ENCODE measurements at regions not wholly inside any gene's neighbourhood (a gene's known extent, or its start where the extent isn't known, plus 50 kb on each side); places are given as distances from the start of the nearest gene placed in this dataset.
"Not testable (repeated sequence)": the region's sequence is repeated elsewhere in the genome, so short reads cannot be mapped to it uniquely, and the experiment has no call there.

- DNase-seq (ENCODE audit: low read depth): no peak
- H3K4me3 ChIP-seq (ENCODE audit: low read depth, low read length): no peak overlapping the region
- TF ChIP-seq CTCF (IDR thresholded peaks at IDR 0.05; ENCODE audit: insufficient read depth, low read depth, low read length, missing control alignments): no peak
Observed at GRCh38 chr10:35819736-35820135, 177.6 kb upstream of the FZD8 start.

GRCh38 chr10:35819011-35819410, 176.9 kb upstream of the FZD8 start:
- DNase-seq (ENCODE audit: low read depth): no peak
- H3K4me3 ChIP-seq (ENCODE audit: low read depth, low read length): no peak overlapping the region
- no peak for TF ChIP-seq CTCF (IDR thresholded peaks at IDR 0.05; ENCODE audit: insufficient read depth, low read depth, low read length, missing control alignments)

GRCh38 chr10:35817109-35817508, 175.0 kb upstream of the FZD8 start:
- H3K4me3 ChIP-seq (ENCODE audit: low read depth, low read length); DNase-seq (ENCODE audit: low read depth): not testable (repeated sequence)

GRCh38 chr10:35813219-35813618, 171.1 kb upstream of the FZD8 start:
- H3K4me3 ChIP-seq (ENCODE audit: low read depth, low read length): no peak overlapping the region
- TF ChIP-seq CTCF (IDR thresholded peaks at IDR 0.05; ENCODE audit: insufficient read depth, low read depth, low read length, missing control alignments): no peak

GRCh38 chr10:35808344-35808743, 166.2 kb upstream of the FZD8 start:
- no peak for DNase-seq (ENCODE audit: low read depth)
- TF ChIP-seq CTCF (IDR thresholded peaks at IDR 0.05; ENCODE audit: insufficient read depth, low read depth, low read length, missing control alignments): no peak
- H3K4me3 ChIP-seq (ENCODE audit: low read depth, low read length): no peak overlapping the region

More at GRCh38 chr10:35813219-35813618, 171.1 kb upstream of the FZD8 start:
- no peak for DNase-seq (ENCODE audit: low read depth)

- H3K4me3 ChIP-seq (ENCODE audit: low read depth, low read length): no peak overlapping the region
- DNase-seq (ENCODE audit: low read depth): no peak
- no peak for TF ChIP-seq CTCF (IDR thresholded peaks at IDR 0.05; ENCODE audit: insufficient read depth, low read depth, low read length, missing control alignments)
Observed at GRCh38 chr10:35803046-35803445, 160.9 kb upstream of the FZD8 start.

GRCh38 chr10:35797187-35797586, 155.1 kb upstream of the FZD8 start:
- DNase-seq (ENCODE audit: low read depth): peak; percentile 17

More at GRCh38 chr10:35797187-35797586, 155.1 kb upstream of the FZD8 start:
- no peak overlapping the region for H3K4me3 ChIP-seq (ENCODE audit: low read depth, low read length)
- TF ChIP-seq CTCF (IDR thresholded peaks at IDR 0.05; ENCODE audit: insufficient read depth, low read depth, low read length, missing control alignments): no peak
